Lower leg skin (tissue), 3 donors: ENCODE measurements at regions not wholly inside any gene's neighbourhood (a gene's known extent, or its start where the extent isn't known, plus 50 kb on each side); places are given as distances from the start of the nearest gene placed in this dataset.

ENCODE experiments used
- CTCF ChIP-seq, 3 donors: fragments of 450-650 bp; IDR thresholded peaks; one replicate each; pipeline ENCODE4 v1.5.1; 2016; ENCODE audit warnings: antibody characterized with exemption in 3 of 3, mild to moderate bottlenecking in 3 of 3, moderate library complexity in 2 of 3
- POLR2A ChIP-seq, 2 donors: fragments of 450-650 bp; IDR thresholded peaks; one replicate each; pipeline ENCODE4 v1.6.1; 2016 to 2017; ENCODE audit warnings: antibody characterized with exemption in 2 of 2, mild to moderate bottlenecking in 1 of 2, moderate library complexity in 1 of 2

- TF ChIP-seq POLR2A (IDR thresholded peaks at IDR 0.05): no peak
- TF ChIP-seq CTCF (IDR thresholded peaks at IDR 0.05): no peak
These were observed 1430.7 kb upstream of the PCDH20 start for GRCh38 chr13:62846302-62846701.
